ENCODE measurements at regions not wholly inside any gene's neighbourhood (a gene's known extent, or its start where the extent isn't known, plus 50 kb on each side); places are given as distances from the start of the nearest gene placed in this dataset.
A peak's percentile ranks its signal among the peaks of the same experiment; 100 is the strongest.

DNA sequence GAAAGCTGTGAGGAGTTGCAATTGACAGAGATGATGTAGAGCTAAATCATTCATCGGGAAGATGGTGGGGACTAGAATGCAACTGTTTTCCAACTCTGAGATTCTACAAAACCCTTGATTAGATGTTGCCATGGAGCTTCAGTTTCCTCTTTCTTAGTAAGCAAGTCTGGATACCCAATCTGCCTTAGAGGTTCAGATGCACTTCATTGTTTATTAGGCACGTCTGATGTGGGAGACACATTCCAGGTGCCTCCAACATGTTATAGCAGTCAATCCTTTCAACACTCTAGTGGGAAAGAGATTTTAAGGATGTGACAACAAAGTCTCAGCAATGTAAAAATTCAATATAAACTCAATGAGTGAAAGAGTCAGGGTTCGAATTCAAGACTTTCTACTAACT, 291.3 kb upstream of the PHYHIPL start:
- H3K27me3 ChIP-seq (replicated peaks): no peaks in the 10 kb centered on the region
- no peaks in the 10 kb centered on the region for H3K36me3 ChIP-seq
- H3K9me3 ChIP-seq (replicated peaks): no peaks in the 10 kb centered on the region
- DNase-seq (ENCODE audit: low read depth in 1 of 2, low spot score in 2 of 2): no peak
- H3K27ac ChIP-seq: no peak overlapping the region
- H3K4me3 ChIP-seq: no peak overlapping the region
- peaks cover 11% of the 10 kb centered on the region for H3K4me1 ChIP-seq (replicated peaks)

DNA sequence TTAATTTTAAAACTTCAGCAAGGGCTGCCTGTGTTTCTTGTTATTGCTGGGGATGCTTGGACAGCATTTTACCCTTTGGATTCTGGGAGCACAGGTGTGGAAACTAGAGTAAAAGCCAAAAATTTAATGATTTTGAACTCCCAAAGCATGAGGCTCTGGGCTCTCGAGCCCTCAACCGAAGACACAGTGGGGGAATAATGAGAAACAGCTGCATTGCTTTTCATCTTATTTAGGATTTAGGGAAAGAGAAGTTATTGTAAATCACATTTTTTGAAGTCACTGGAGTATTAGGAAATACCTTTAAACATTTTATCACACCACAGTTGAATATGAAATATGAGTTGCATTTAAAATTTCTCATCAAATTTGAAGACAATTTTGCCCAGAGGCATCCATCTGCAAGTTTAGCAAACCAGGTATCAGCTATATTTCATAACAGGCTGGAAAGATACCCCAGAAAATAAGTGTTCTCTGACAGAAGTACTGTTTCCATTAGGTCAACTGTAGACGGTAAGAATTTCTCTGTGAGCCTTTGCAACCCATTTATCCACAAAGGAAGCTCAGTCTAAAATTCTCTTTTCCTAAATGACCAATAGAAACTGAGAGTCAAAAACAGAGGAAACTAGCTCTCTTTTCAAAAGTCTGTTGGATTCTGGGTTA, 290.6 kb upstream of the PHYHIPL start:
- Histone ChIP-seq H3K27ac (no peak overlapping the region), H3K9me3 (replicated peaks) (no peaks in the 10 kb centered on the region), H3K4me1 (replicated peaks) (peaks cover 18% of the 10 kb centered on the region), H3K27me3 (replicated peaks) (no peaks in the 10 kb centered on the region), H3K4me3 (no peak overlapping the region), H3K36me3 (no peaks in the 10 kb centered on the region)
- DNase-seq (ENCODE audit: low read depth in 1 of 2, low spot score in 2 of 2): no peak

DNA sequence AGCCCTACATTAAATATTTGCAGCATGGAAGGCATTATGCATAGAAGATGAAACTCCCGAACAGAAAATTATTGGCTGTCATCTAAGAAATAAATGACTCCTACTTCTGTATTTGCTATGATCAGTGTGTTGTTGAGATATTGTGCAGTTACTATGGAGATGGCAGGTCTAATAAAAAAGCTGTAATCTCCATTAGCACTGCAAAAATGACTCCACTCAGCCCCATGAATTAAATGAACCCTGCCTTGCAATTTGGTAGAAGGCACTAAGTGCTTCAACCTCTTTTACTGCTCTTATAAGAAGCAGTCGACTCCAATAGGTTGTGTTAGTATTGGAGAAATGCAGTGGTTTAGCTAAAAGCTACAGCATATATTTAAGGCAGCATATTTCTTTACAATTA, 290.0 kb upstream of the PHYHIPL start:
- H3K9me3 ChIP-seq (replicated peaks): no peaks in the 10 kb centered on the region
- DNase-seq (ENCODE audit: low read depth in 1 of 2, low spot score in 2 of 2): no peak
- H3K4me3 ChIP-seq: no peak overlapping the region
- H3K27me3 ChIP-seq (replicated peaks): no peaks in the 10 kb centered on the region
- no peaks in the 10 kb centered on the region for H3K36me3 ChIP-seq
- peaks cover 22% of the 10 kb centered on the region for H3K4me1 ChIP-seq (replicated peaks)
- H3K27ac ChIP-seq: no peak overlapping the region

DNA sequence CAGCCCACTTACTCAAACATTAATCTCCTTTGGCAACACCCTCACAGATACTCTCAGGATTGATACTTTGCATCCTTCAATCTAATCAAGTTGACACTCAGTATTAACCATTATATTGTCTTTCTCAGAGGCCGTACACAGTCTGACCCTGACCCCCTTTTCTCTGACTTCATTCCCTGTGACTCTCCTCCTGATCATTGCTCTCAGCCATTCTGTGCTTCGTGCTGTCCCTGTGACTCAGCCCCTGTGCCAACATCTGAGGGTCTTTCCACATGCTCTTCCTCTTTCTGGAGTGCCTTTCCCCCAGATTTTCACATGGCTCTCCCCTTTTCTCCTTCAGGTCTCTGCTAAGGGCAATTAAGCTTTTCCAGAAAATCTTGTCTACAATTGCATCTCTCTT, 289.0 kb upstream of the PHYHIPL start:
- no peaks in the 10 kb centered on the region for H3K36me3 ChIP-seq
- peaks cover 32% of the 10 kb centered on the region for H3K4me1 ChIP-seq (replicated peaks)
- no peaks in the 10 kb centered on the region for H3K9me3 ChIP-seq (replicated peaks)
- H3K27ac ChIP-seq: no peak overlapping the region
- no peaks in the 10 kb centered on the region for H3K27me3 ChIP-seq (replicated peaks)
- DNase-seq (ENCODE audit: low read depth in 1 of 2, low spot score in 2 of 2): no peak
- no peak overlapping the region for H3K4me3 ChIP-seq

DNA sequence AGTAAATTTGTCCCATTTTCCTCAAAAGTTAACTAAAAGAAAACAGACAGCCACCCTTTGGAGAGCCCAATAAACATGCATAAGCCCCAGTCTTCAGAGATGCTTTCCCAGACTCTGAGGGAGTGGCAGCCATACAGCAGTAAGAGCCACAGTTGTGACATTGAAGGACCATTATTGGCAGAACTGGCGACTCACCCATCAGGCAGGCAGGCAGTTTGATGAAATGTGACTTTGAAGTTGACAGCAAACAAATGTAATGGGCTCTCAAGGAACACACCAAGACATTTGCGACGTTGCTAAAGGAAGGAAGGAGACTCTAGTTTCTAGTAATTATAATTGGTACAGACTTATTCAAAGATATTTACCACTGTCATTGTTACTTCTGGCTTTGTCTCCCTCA, 287.5 kb upstream of the PHYHIPL start:
- Histone ChIP-seq H3K27me3 (replicated peaks) (no peaks in the 10 kb centered on the region), H3K4me3 (no peak overlapping the region), H3K9me3 (replicated peaks) (no peaks in the 10 kb centered on the region), H3K4me1 (replicated peaks) (peaks cover 38% of the 10 kb centered on the region), H3K27ac (no peak overlapping the region), H3K36me3 (no peaks in the 10 kb centered on the region)
- DNase-seq (ENCODE audit: low read depth in 1 of 2, low spot score in 2 of 2): no peak

DNA sequence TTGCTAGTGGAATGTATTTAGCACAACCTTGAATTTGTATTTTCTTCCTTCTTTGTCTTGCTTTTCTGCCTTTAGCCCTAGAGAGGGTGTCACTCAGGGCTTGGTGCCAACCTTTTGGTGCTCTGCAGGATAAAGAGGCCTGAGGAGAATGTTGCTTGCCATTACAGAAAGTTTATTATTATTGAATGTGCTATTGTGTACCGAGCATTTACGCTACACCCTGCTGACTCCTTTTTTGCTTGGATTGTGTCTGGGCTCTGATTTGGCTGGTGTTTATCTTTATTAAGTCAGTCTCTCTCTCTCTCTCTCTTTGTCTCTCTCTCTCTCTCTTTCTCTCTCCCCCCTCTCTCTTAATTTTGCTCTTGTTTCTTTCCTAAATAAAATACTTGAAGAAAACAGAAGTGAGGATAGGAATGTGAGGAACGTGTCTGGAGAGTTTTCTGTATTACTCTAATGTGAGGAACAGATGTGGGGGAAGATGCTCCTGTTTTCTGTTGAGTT, 284.4 kb upstream of the PHYHIPL start:
- DNase-seq (ENCODE audit: low read depth in 1 of 2, low spot score in 2 of 2): peak; percentile 85 to 93
- no peaks in the 10 kb centered on the region for H3K9me3 ChIP-seq (replicated peaks)
- H3K4me3 ChIP-seq: no peak overlapping the region
- H3K27me3 ChIP-seq (replicated peaks): no peaks in the 10 kb centered on the region
- no peaks in the 10 kb centered on the region for H3K36me3 ChIP-seq
- peak overlapping the region; percentile 27 for H3K27ac ChIP-seq
- peaks cover 38% of the 10 kb centered on the region for H3K4me1 ChIP-seq (replicated peaks)

DNA sequence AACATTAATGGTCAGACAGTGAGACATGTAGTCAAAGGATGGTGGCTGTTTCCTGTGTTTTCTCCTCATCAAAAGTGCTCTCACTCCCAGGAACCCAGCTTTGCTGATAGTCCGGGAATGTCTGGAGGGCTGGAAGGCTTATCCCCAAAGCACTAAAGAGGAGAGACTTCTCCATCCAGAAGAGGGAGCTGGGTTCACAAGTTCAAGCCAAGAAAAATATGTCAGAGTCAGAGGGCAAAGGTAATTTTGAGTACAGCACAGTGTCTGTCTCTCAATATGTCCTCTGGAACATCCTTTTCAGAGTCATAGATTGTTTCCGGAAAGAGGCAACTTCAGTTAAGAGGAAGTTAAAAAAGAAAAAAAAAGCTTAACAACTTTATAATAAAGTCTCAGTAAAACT, 281.5 kb upstream of the PHYHIPL start:
- DNase-seq (ENCODE audit: low read depth in 1 of 2, low spot score in 2 of 2): no peak
- peaks cover 27% of the 10 kb centered on the region for H3K4me1 ChIP-seq (replicated peaks)
- no peaks in the 10 kb centered on the region for H3K27me3 ChIP-seq (replicated peaks)
- H3K27ac ChIP-seq: no peak overlapping the region
- no peaks in the 10 kb centered on the region for H3K9me3 ChIP-seq (replicated peaks)
- H3K4me3 ChIP-seq: no peak overlapping the region
- no peaks in the 10 kb centered on the region for H3K36me3 ChIP-seq

DNA sequence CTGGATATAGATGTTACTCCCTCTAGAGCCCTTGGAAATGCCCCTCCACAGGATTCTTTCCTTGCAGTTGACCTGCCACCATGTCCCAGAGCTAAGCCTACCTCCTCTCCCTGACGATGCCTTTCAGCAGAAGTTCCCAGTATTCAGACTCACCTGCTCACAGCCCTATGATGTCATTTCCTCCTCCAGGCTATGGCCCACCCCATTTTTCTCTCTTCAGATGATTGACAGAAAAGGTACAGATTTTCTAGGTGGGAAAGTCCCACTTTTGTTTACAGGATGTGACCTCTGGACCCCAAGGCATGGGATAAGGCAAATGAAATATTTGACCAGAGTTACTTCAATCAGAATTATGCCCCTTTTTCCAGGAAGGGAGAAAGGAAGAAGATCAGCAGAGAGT, 280.2 kb upstream of the PHYHIPL start:
- Histone ChIP-seq H3K27me3 (replicated peaks) (no peaks in the 10 kb centered on the region), H3K27ac (no peak overlapping the region), H3K4me1 (replicated peaks) (peaks cover 19% of the 10 kb centered on the region), H3K36me3 (no peaks in the 10 kb centered on the region), H3K4me3 (no peak overlapping the region), H3K9me3 (replicated peaks) (no peaks in the 10 kb centered on the region)
- DNase-seq (ENCODE audit: low read depth in 1 of 2, low spot score in 2 of 2): no peak

DNA sequence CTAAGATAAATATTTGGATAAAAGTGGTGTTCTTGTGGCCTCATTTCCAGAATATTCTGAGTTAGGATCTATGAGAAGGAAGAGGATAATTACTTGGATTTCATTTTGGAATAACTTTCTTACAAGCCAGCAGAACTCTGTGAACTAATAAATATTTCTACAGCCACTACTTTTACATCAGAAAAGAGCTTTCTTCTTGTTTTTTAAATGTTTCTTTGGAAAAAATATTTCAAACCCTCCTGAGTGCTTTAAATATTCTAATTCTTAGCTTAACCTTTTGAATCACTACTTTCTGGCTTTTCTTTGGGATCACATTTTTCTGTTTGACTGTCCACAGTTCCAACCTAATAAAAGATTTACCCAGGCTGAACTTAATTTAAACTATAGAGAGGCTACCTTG, 279.2 kb upstream of the PHYHIPL start:
- H3K4me3 ChIP-seq: no peak overlapping the region
- peaks cover 9% of the 10 kb centered on the region for H3K4me1 ChIP-seq (replicated peaks)
- H3K9me3 ChIP-seq (replicated peaks): no peaks in the 10 kb centered on the region
- no peaks in the 10 kb centered on the region for H3K27me3 ChIP-seq (replicated peaks)
- H3K36me3 ChIP-seq: no peaks in the 10 kb centered on the region
- no peak for DNase-seq (ENCODE audit: low read depth in 1 of 2, low spot score in 2 of 2)
- no peak overlapping the region for H3K27ac ChIP-seq

DNA sequence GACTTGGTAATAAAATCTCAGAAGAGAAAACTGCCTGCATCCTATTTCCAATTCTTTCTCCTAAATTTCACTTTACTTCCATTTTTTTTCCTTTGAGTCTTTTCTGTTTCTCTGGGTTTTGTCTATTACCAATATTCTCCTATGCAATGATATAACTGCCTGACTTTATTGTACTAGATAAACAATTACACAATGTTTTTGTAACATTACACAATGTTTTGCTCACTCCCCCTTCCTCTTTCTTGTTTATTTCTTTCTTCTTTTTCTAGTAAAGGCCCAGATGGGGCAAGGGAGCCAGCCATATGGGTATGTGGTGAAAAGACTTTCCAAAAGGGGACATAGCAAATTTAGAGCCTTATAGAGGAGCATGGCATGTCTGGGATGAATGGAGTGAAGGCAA, 278.7 kb upstream of the PHYHIPL start:
- H3K4me3 ChIP-seq: no peak overlapping the region
- peaks cover 4% of the 10 kb centered on the region for H3K4me1 ChIP-seq (replicated peaks)
- H3K27me3 ChIP-seq (replicated peaks): no peaks in the 10 kb centered on the region
- H3K36me3 ChIP-seq: no peaks in the 10 kb centered on the region
- H3K27ac ChIP-seq: no peak overlapping the region
- DNase-seq (ENCODE audit: low read depth in 1 of 2, low spot score in 2 of 2): no peak
- no peaks in the 10 kb centered on the region for H3K9me3 ChIP-seq (replicated peaks)

DNA sequence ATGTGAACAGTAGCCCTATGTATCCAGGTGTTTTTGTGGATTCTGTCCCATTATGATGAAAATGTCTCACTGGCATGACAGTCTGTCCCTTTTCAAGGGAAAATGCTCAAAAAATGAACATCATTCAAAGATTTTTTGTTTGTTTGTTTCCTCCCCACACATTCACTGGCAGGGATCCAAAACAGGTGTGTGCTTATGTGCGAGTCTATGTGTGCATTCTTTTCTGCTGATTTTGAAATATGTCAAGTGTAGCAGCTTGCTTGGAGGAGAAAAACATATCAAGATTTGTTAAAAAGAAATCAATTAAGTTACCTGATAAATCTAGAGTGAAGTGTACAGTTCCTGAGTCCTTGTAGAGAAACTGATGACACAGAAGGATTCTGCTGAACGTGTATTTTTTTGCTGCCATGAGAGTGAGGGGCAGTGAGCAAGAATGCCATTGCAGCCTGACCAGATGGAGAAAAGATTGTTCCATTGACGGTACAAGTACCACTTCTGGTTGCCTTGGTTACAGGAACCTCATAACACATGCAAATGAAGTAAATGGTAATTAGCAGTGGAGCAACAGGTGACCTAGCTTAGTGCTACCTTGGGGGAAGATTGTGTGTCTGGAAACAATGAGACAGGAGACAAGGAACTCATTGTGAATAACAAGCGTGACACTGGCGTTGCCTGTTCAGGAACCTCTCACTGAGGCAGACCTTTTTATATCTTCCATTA, 277.4 kb upstream of the PHYHIPL start:
- H3K4me3 ChIP-seq: no peak overlapping the region
- H3K36me3 ChIP-seq: no peaks in the 10 kb centered on the region

DNA sequence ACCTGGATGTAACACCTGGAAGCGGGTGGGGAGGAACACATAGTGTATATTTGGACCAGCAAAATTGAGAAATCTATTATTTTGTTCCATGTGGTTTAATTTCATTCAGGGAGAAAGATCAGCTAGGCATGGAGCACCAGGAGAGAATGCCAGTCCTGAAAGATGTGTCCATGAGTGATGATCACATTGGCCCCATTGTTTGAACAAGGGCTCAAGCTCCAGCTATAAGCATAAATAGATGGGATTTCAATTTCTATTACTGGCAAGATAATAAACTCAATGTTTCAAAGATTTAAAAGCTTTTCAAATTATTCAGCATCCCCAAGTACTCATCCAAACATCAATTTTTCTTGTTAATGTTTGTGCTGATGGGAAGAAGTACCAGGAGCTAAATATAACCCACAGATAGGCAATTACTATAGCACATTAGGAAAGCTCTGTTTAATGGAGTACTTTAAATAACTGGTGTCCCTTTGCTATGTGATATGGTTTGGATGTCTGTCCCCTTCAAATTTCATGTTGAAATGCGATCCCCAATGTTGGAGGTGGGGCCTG, 275.3 kb upstream of the PHYHIPL start:
- Histone ChIP-seq H3K27ac (no peak overlapping the region), H3K27me3 (replicated peaks) (no peaks in the 10 kb centered on the region), H3K4me1 (replicated peaks) (no peaks in the 10 kb centered on the region)

More for the DNA sequence above, 277.4 kb upstream of the PHYHIPL start:
- DNase-seq (ENCODE audit: low read depth in 1 of 2, low spot score in 2 of 2): no peak
- Histone ChIP-seq H3K9me3 (replicated peaks) (no peaks in the 10 kb centered on the region), H3K27ac (no peak overlapping the region), H3K4me1 (replicated peaks) (no peaks in the 10 kb centered on the region), H3K27me3 (replicated peaks) (no peaks in the 10 kb centered on the region)

DNA sequence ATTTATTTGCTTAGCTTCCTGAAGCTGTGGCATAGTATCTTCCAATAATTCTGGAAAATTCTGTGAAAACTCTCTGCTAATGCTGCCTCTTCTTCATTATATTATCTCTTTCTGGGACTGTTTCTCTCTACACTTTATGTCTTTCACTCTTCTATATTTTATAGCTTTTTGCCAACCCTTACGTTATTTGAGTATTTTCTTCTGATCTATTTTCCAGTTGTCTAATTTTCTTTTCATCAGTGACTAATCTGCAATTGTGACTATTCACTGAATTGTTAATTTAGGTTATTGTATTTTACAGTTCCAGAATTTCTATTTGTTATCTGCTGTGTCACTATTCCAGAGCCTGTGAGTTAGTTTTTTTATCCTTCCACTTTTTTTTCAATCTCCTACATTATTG, 273.4 kb upstream of the PHYHIPL start:
- Histone ChIP-seq H3K36me3 (no peaks in the 10 kb centered on the region), H3K4me3 (no peak overlapping the region), H3K27ac (no peak overlapping the region), H3K9me3 (replicated peaks) (no peaks in the 10 kb centered on the region; the same call in 1 of the 2 replicates), H3K4me1 (replicated peaks) (no peaks in the 10 kb centered on the region), H3K27me3 (replicated peaks) (no peaks in the 10 kb centered on the region)
- DNase-seq (ENCODE audit: low read depth in 1 of 2, low spot score in 2 of 2): no peak

More for the DNA sequence above, 275.3 kb upstream of the PHYHIPL start:
- Histone ChIP-seq H3K4me3 (no peak overlapping the region), H3K36me3 (no peaks in the 10 kb centered on the region), H3K9me3 (replicated peaks) (no peaks in the 10 kb centered on the region; the same call in 1 of the 2 replicates)
- DNase-seq (ENCODE audit: low read depth in 1 of 2, low spot score in 2 of 2): no peak

DNA sequence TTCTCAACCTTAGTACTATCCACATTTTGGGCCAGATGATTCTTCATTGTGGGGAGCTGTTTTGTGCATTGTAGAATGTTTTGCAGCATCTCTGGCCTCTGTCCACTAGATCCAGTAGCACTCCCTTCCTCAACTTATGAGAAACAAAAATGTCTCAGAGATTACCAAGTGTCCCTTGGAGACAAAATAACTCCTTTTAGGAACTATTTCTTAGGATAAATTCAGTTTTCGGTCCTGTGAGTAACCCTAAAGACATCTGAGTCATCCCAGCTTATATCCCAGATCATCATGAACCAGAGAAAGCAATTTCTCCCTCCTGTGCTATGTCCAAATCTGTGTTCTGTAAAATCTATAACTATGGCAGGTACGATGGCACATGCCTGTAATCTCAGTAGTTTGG, 266.6 kb upstream of the PHYHIPL start:
- Histone ChIP-seq H3K4me3 (no peak overlapping the region), H3K27ac (no peak overlapping the region)
- no peak for DNase-seq (ENCODE audit: low read depth in 1 of 2, low spot score in 2 of 2)

More for the DNA sequence above, 266.6 kb upstream of the PHYHIPL start:
- no peaks in the 10 kb centered on the region for H3K36me3 ChIP-seq
- no peaks in the 10 kb centered on the region for H3K27me3 ChIP-seq (replicated peaks)
- H3K4me1 ChIP-seq (replicated peaks): no peaks in the 10 kb centered on the region
- H3K9me3 ChIP-seq (replicated peaks): no peaks in the 10 kb centered on the region; the same call in 1 of the 2 replicates

Measured in SJSA1 (cell line).